ENCODE measurements at regions not wholly inside any gene's neighbourhood (a gene's known extent, or its start where the extent isn't known, plus 50 kb on each side); places are given as distances from the start of the nearest gene placed in this dataset.

DNA sequence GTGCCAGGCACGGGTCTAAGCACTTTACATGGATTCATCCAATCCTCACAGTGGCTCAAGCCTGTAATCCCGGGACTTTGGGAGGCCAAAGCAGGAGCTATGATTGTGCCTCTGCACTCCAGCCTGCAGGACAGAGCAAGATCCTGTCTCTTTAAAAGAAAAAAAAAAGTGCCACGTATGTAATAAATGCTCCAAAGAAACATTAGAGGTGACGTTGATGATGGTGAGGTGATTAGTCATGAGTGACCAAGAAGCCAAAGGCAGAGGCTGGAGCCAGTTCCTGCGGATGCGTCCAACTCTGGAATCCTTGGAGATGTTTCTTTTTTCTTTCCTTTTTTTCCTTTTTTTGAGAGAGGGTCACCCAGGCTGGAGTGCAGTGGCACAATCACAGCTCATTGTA, 59.4 kb upstream of the SIAH1 start:
- TF ChIP-seq CTCF (conservative IDR thresholded peaks at IDR 0.05; ENCODE audit: low read depth, low read length), result no peak
- TF ChIP-seq EZH2 (IDR thresholded peaks at IDR 0.05; ENCODE audit: borderline replicate concordance, low read depth, low read length, poor library complexity, severe bottlenecking), result no peak
